ENCODE measurements at regions not wholly inside any gene's neighbourhood (a gene's known extent, or its start where the extent isn't known, plus 50 kb on each side); places are given as distances from the start of the nearest gene placed in this dataset.

DNA sequence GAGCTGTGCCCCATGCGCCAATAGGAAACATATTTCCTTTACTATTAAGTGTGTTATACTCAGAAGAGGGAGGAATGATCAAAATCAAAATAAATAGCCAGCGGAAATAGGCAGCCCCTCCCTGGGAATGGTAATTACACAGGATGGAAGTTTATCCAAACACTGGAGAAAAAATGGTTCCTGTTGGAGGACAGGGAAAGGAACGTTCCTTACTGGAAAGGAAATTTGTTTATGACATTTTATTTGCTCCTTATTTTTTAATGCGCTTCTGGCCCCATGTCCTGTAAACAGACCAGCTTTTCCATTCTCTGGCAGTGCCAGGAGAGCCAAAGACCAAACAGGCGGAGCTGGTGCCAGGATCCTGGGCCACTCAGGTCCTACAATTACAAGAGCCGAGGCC lies 273.7 kb downstream of the SOX9 start:
- no peak for DNase-seq

DNA sequence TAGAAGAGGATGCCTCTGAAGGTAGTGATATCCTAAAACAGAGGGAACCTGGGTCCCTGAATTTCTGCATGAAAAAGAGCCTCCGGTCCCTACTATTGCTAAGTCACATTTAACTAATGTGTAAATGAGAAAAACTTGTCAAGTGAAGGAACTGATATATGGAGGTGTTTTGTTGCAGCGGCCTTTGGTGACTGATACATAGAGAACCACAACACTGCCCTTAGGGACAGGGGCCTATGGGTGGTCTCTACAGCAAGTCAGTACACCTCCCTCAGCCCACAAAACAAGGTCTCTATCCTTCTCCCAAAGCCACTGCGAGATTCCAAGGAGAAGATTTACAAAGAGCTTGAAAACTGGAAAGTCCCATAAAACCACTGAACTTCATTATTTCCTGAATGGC lies 275.3 kb downstream of the SOX9 start:
- DNase-seq, result no peak

DNA sequence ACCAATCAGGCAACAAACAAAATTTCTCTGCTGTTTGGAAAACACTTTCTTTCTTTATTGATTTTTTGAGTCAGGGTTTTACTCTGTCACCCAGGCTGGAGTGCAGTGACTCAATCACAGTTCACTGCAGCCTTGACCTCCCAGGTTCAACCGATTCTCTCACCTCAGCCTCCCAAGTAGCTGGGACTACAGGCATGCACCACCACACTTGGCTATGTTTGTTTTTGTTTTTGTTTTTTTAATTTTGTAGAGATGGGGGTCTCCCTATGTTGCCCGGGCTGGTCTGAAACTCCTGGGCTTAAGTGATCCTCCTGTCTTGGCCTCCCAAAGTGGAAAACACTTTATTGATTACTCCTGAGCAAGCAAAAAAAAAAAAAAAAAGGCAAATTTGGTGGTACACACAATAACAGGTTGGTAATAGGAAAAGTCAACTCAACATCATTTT lies 276.4 kb downstream of the SOX9 start:
- DNase-seq, result no peak

DNA sequence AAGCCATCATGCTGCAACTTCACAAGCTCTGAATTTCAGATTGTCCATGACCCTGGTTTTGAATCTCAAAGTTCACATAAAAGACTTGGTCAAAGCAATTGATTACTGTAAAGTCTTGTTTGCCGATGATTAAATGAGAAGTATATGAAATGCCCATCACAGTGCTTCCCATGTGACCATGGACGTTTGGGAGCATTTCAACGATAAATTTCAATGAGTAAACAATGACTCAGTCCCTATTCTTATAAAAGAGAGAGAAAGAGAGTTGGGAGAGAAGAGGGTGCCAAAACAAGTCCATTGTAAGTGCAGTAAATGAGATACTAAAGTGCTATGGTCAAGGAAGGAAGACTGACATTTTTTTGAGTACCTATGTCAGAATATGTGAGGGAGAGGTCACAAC lies 276.9 kb downstream of the SOX9 start:
- no peak for DNase-seq

DNA sequence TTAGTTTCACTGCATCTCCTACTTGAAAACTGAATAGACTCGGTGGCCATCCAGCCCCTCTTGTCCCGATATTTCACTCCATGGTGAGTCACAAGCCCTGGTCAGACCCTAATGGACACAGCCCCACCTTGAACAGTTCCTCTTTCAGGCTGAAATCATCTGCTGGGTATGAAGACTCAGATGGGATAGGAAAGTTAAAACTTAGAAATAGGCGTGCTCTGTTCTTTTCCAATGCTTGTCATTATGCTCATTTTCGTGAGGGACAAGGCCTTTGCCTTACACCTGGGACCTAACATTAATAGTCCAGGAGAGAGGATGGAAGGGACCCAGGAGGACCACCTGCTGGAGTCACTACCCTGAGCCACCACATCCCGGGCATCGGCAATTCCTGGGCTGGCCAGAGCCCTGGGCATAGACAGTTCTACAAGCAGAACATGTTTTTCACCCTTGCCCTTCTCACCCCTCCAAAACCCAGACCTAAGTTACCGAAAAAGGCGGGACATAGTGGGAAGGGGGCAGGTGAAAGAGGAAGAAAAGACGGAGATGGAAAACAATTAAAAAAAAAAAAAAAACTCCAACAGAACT lies 278.3 kb downstream of the SOX9 start:
- DNase-seq, result no peak

DNA sequence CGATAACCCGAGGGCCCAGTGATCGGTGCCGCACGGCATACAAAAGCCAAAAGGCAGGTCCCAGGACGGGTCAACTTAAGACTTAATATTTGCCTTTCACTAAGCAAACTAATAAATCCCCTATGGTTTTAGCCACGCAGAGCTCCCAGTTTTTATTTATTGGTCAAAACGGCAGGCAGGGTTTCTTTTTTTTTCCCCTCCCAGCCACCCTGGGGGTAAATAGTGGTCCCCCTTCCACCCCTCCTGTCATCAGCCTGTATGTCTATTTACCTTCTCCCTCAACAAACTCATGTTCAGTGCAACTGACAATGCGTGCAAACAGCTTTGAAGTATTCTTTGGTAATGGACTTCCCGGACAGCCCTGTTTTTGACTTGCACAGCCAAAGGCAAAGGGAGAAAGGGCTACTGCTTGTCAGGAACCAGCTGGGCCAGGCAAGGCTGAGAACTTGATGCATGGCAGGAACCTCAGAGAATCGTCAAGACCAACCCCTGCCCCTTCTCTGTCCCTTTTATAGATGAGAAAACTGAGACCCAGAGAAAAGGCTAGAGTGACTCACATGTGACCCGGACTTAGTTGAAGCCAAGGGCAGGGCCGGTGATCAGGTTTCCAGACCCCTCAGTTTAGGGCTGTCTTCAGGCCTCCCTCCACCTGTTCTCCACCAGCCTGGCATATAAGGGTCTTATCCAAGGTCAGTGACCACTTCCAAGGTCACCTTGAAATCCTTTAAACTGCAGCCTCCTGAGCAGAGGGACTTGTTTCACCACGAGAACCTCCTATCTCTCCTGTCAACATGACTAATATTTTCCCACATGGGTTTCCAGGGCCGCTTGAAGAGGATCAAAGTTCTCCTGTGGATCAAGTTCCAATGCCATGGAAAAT lies 279.0 kb downstream of the SOX9 start:
- DNase-seq, result no peak

DNA sequence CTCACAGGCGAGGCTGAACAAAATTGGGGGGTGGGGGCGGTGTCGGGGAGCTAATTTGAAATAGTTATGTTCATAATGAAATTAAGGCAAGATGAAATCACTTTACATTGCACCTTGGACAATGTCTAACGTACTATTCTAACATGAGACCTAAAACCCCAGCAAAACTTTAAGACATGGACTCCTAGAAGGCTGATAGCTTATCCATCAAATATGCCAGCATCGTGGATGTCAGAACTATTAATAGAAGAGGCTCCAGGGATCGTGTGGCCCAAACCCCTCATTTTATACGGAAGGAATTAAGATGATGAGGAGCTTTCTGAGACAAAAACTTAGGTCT lies 279.6 kb downstream of the SOX9 start:
- DNase-seq, result no peak

DNA sequence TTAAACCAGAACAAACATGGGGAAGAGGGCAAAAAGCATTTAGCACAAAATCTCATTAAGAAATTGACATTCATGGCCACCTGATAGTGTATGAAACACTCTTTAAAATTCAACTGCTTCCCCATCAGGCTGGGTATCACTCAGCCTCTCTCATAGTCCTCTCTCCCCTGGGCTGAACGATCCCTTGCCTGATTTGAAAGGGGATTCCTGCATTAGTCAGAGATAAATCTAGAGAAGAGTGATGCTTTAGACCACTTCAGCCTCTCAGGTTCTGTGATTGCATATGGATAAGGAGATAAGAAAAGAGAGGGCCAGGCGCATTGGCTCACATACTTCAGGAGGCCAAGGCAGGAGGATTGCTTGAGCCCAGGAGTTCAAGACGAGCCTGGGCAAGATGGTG lies 280.0 kb downstream of the SOX9 start:
- DNase-seq, result no peak

DNA sequence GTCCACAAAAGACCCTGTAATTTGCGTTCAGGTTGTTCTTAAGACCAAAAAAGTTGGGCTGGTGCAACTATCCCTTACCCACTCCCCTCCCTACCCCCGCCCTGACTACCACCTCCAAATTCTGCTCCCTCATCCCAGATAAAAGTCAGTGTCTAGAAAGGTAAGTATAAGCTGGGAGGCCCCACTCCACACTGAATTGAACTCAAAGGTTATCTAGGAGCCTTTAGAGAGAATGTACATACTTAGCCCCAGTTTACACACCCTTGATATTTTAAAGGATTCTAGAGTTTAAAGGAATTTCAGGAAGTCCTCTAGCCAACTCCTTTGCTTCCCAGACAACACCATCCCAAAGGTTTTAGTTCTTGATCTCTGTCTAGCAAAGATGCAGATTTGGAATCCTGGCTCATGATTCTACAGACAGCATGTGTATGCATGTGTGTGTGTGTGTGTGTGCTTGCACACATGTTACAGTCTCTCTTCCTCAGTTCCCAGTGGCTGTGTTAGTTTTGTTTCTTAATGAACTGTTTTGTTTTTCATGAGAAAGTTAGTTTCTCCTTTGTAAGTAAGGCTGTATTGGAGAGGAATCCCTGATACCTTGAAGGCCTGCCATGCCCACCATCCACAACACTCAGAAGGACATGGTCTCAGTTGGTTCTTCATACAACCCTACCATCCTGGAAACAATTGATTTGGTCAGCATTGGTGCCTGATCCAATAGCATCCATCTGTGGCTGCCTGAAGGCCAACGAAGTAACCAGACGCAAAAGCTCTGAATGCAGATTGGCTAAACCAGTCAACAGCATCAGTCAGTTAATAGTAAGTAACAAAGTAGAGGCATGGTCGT lies 281.3 kb downstream of the SOX9 start:
- no peak for DNase-seq

DNA sequence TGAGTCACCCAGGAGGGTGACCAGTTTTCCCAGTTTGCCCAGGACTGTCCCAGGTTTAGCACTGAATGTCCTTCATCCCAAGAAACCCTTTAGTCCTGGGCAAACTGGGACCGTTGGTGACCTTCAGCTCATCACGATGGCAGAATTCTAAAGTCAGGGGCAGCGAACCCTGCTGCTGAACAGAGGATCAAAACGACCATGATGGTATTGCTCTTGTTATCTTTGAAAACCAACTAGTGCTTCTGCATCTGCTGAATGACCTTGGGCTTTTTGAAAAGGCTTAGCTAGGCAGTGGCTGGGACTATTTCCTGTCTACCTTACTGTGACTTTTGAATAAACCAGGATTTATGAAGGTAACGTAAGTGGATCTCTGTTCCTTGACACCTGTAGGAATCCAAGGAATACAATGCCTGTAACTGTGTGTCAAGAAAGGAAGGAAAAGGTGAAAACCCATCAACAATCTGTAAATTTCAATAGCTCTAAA lies 281.9 kb downstream of the SOX9 start:
- DNase-seq, result no peak

DNA sequence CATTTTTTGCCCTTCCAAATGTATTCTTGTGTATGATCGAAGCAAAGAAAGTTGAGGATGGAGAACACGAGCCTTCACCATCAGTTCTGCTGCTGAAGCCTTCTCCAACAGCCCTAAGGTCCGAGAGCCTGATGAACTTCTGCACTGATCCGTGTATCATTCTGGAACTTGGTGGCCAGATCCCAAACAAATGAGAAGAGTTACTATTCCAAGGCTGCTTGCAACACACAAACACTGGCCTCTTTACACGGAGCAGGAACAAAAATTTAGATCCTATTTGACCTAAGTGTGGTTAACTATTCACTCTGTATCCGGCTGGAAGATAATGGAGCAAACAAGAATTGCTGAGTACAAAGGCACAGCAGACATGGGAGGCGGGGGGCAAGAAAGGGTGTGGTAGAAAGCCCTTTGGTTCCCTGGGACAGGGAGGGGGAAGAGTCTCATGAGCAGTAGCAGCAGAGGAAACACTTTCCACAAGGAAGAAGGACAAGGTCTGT lies 282.9 kb downstream of the SOX9 start:
- no peak for DNase-seq

DNA sequence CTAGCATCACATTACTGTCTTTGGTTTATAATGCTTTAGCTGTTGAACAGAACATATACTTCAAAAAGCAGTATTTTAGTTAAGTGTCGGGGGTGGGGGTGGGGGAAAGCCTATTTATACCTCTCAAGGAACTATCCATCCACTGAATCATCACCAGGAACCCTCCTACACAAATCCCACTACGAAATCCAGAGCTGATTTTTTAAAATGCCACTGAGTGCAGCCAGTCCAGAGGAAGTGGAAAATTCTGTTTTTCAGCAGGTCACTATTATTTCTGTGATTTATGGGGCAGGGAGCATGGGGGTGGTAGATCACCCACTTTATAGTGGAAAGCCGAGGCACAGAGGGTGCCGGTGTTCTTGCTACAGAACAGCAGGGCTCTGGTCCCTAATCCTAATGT lies 284.1 kb downstream of the SOX9 start:
- DNase-seq, result no peak

DNA sequence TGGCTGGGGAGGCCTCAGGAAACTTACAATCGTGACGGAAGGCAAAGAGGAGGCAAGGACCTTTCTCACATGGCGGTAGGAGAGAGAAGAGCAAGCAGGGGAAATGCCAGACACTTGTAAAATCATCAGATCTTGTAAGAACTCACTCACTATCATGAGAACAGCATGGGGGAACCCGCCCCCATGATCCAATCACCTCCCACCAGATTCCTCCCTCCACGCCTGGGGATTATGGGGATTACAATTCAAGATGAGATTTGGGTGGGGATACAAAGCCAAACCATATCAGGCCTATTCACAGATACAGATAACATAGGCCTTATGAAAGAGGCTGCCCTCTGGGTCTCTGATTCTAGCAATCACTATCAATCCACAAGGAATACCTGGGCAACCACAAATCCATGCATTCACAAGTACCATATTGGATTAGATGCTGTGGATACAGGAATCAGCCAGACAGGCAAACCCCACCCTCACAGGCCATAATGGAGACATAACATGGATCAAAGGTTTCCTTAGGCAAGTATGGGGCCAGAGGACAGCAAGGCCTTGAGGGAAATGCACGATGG lies 284.9 kb downstream of the SOX9 start:
- no peak for DNase-seq

DNA sequence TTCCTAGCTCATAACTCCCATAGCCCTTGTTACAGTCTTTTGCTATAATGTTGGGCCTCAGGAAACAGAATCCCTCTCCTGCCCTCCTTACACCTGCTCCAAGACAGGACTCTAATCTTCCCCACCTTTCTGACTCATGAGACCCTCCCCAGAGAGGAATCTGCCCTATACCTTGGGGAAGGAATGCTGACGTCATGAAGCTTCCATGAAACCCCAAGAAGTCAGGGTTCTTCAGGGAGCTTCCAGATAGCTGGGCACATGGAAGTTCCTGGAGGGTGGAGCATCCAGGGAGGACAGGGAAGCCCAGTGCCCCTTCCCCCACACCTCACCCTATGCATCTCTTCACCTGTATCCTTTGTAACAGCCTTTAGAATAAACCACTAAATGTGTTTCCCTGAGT lies 285.7 kb downstream of the SOX9 start:
- DNase-seq, result no peak

DNA sequence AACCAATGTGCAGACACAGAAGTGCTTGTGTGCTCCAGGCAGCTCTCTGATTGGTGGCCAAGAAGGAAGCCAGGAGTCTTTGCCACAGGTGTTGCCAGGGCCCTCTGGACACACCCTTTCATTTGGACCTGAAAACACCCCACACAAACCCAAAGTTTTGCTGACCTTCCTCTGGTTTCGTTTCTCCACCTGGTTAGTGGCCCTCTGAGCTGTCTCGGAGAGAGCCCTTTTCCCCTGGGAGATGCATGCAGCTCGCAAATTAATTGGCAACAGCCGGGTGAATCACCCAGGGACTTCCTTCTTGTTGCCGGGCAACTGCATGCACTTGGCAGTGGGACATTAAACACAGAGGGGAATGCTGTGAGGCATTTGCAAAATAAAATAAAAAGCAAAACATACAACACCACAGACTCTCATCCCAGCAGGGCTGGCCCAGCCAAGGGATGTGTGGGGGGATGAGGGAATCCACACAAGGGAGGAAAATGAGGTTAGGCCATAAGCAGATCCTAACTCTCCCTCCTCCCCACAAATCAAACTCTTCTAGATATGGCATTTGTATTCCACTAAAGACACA lies 286.6 kb downstream of the SOX9 start:
- DNase-seq, result peak; percentile 93

DNA sequence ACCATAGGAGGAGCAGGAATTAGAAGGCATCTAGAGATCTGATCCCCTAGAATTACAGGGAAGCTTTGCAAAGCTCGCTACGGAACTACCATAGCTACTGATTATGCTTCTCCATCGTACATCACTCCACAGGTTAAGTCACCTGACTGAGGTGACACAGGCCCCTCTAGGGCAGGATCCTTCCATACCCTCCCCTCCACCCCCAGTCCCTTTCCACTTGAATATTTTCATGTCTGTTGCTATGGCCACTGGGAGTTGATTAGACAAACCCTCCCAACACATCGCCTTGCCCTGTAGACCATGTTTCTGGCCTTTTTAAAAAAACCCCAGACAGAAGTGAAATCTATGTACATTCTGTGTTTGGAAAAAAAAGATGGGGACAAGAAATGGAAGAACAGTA lies 287.1 kb downstream of the SOX9 start:
- DNase-seq, result no peak

DNA sequence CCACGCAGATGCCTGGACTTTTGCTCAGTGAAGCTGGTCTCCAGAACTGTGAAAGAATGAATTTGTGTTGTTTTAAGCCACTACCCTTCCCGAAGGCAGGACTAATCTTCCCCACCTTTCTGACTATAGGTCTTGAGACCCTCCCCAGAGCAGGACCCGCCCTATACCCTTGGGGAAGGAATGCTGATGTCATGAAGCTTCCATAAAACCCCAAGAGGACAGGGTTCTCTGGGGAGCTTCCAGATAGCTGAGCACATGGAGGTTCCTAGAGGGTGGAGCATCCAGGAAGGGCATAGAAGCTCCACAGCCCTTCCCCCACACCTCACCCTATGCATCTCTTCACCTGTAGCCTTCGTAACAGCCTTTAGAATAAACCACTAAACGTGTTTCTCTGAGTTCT lies 287.8 kb downstream of the SOX9 start:
- DNase-seq, result no peak

DNA sequence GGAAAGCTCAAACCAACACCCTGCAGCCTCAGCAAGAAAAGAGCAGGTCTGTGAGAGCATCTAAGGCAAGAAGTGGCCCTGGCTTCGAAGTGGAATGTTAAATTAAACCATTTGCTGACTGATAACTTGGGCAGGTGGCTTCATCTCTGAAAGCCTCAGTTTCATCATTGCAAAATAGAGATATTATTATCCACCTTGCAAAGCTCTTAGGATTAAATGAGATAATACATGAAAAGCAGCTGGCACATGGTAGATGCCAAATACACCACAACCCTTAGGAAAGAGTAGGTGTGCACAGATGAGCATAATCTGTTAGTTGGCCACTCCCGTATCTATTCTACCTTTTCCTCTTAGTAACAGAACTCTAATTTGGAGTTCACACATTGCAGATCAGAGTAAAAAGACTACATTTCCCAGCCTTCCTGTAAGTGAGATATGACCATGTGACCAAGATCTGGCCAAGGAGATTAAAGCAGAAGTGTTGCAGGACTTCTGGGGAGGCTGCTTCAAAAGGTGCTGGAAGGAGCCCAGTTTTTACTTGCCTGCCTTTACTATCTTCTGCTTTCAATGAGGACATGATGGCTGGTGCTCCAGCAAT lies 288.7 kb downstream of the SOX9 start:
- DNase-seq, result no peak

DNA sequence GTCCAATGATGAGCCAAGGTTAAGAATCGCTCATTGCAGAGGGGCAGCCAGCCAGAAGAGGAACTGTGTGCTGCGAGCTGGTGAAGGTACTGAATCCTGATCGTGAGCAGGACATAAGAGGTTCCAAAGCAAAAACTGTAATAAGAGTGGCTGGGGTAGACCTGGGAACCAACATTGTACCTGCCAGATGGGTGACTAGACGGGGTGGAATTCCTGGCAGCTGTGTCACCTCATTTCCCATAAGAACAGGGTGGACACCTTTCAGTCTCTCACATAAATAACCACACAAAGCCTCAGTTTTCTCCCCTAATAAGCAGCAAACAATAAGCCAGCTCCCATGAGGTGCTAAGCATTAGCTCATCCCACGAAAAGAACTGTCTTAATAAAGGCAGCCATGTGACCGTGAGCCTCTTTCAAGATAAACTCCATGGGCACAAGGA lies 290.3 kb downstream of the SOX9 start:
- DNase-seq, result no peak

DNA sequence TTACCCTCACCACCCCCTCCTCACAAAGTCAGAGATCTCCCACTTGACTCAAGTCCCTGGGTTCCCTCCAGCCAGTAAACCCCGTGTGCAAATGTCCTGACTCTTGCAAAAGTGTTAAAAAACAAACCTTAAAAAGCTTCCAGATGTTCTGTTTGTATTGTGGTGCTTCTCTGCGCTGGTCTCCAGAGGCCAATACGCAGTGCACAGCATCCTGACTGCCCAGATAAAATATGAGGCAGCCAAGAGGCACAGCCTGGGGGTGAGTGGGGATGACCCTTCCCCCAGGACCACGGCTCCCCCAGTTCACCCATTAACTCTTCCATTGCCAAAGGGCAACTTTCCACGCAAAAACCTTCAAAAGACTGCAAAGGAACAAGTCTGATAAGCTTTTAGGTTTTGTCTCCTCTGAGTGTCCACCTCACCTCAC lies 291.8 kb downstream of the SOX9 start:
- DNase-seq, result no peak

DNA sequence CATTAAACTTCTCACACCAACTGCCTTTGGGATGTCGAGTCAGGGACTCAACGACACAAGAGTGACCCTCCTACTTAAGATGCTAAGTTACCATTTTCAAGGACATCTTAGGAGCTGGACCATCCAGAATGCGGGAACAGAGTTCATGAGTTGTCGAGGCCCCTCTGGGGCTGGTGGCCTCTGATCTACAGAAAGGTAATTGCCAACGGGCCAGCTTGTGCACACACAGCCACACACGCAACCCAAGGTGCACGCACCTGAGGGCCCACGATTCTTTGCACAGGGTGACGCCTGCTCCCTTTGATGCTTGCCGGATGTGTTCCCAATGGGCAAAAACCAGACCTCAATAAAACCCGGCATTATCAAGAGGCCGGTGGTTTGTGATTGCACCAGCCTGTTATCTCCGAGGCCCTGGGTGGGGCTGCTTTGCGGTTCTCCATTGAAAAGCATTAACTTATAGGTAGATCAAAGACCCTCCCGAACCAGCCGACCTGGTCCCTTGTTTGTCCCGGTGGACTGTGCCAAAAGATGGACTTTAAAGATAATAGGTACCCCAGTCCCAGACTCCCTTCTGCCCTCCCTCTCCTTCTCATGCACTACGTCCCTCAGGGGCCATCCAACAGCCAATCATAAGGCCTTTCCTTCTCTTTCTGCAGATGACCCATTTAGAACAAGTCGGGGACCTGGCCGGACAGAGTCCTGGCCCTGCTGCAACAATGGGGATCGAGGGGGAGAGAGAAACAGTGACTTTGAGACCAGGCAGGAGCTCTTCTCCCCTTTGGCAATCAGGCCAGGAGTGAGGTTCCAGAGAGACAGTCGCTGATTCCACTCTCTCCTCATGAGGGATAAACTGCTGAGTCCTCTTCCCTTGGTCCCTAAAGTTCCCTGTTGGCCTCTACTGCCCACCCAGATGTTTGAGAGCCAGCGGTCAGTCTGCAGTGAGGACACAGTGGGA lies 292.5 kb downstream of the SOX9 start:
- DNase-seq, result no peak

Measured in NCI-H1092 treated with DMSO at 0.1 percent for 48 hours (cell line).